Right lobe of liver (tissue), 6 donors: ENCODE measurements at regions not wholly inside any gene's neighbourhood (a gene's known extent, or its start where the extent isn't known, plus 50 kb on each side); places are given as distances from the start of the nearest gene placed in this dataset.

ENCODE experiments used
- ATAC-seq, 4 donors: fragments of 200-7000 bp; cut with Tn5 transposase; one replicate each; pipeline ENCODE4 v1.9.1; 2020; ENCODE audit warnings: mild to moderate bottlenecking in 4 of 4, moderate library complexity in 4 of 4
- DNase-seq, 3 donors: peaks; one replicate each; pipeline ENCODE4 v3.0.0-alpha.2; 2020
- H3K27ac ChIP-seq, 3 donors: fragments of 200-600 bp; one replicate each; pipeline ENCODE4 v1.8.0; 2022
- H3K27me3 ChIP-seq, 2 donors: fragments of 200-600 bp; one replicate each; pipeline ENCODE4 v1.8.0; 2022
- H3K36me3 ChIP-seq, 4 donors: fragments of 200-600 bp; sonication (generic) in 1 of 4; one replicate each; pipeline versions ENCODE4 v1.5.1 to v1.8.0; 2017 to 2022; ENCODE audit warnings: control low read depth in 1 of 4
- H3K4me1 ChIP-seq, 4 donors: fragments of 200-600 bp; sonication (generic) in 1 of 4; one replicate each; pipeline versions ENCODE4 v1.5.1 to v1.8.0; 2017 to 2022; ENCODE audit warnings: control low read depth in 1 of 4
- H3K4me3 ChIP-seq, 3 donors: fragments of 200-600 bp; one replicate each; pipeline ENCODE4 v1.8.0; 2022
- H3K9me3 ChIP-seq, 4 donors: fragments of 200-600 bp; sonication (generic) in 1 of 4; one replicate each; pipeline versions ENCODE4 v1.5.1 to v1.8.0; 2017 to 2022; ENCODE audit warnings: control low read depth in 1 of 4
- CTCF ChIP-seq, 4 donors: fragments of 200-600 bp in 3 of 4; fragments of 450-650 bp in 1 of 4; IDR thresholded peaks; one replicate each; pipeline versions ENCODE4 v1.5.1 to v1.8.0; 2016 to 2022; ENCODE audit warnings: antibody characterized with exemption in 4 of 4, mild to moderate bottlenecking in 2 of 4
- POLR2A ChIP-seq: fragments of 450-650 bp; IDR thresholded peaks from one replicate; pipeline ENCODE4 v1.6.1; 2017; ENCODE audit warnings: antibody characterized with exemption, mild to moderate bottlenecking
- WGBS: methylation state at CpG from one replicate; pipeline ENCODE4 v1.1.6; 2018; ENCODE audit warnings: low coverage, low lambda C conversion rate; ENCODE audit not compliant: insufficient coverage; ENCODE audit errors: missing lambda C conversion rate; 5-methylcytosine and 5-hydroxymethylcytosine counted together
- intact Hi-C, 2 donors: fragments of 100-400 bp; cut with DNase I; formaldehyde crosslinking; loops; one replicate each; pipeline versions ENCODE4 v1.11.2 to v1.14.1; 2022
- donor health status: DM: no; HTN: yes; CAD: no.
- donor health status: DM: no; HTN: no; CAD: no.
- donor health status: DM: no; HTN: no; CAD: no.
- donor health status: DM: no; HTN: yes; CAD: no.
- donor health status: DM: no; HTN: yes; CAD: no.

DNA sequence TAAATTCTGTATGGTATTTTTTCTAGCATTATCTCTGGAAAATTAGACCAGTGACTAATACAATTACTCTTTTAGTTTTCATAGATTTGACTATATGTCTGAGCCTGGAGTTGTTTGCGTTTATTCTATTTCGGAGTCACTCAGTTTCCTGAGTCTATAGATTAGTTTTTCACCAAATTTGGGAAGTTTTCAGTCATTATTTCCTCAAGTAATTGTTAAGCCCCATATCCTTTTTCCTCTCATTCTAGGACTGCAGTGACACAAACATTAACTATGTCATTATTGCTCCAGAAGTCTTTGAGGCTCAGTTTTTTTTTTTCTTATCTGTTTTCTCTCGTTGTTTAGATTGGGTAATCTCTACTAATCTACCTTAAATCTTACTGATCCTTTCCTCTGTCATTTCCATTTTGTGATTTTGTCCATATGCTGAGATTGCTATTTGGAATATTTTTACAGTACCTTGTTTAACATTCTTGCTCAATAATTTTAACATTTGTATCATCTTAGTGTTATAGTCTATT lies 886.2 kb downstream of the LTN1 start:
- ATAC-seq = no peak
- WGBS = 49% methylated on average over 3 of the region's 3 CpGs
- TF ChIP-seq CTCF (IDR thresholded peaks at IDR 0.05) (no peak), POLR2A (no peak)

GRCh38 chr21:28104346-28104745 lies 888.3 kb downstream of the LTN1 start:
- H3K27me3 ChIP-seq = no peaks in the 10 kb centered on the region
- no peak overlapping the region for H3K27ac ChIP-seq
- ATAC-seq = no peak
- no peak for TF ChIP-seq CTCF (IDR thresholded peaks at IDR 0.05)
- no peak for TF ChIP-seq POLR2A
- intact Hi-C loops = no loop called here
- WGBS = 64% methylated on average over 5 of the region's 5 CpGs
- H3K4me3 ChIP-seq = no peak overlapping the region
- no peaks in the 10 kb centered on the region for H3K36me3 ChIP-seq
- no peaks in the 10 kb centered on the region for H3K4me1 ChIP-seq
- H3K9me3 ChIP-seq = no peaks in the 10 kb centered on the region
- no peak for DNase-seq

More for the DNA sequence above, 886.2 kb downstream of the LTN1 start:
- no peaks in the 10 kb centered on the region for H3K4me1 ChIP-seq
- no peaks in the 10 kb centered on the region for H3K27me3 ChIP-seq
- no peaks in the 10 kb centered on the region for H3K36me3 ChIP-seq
- H3K4me3 ChIP-seq = no peak overlapping the region
- no peaks in the 10 kb centered on the region for H3K9me3 ChIP-seq
- intact Hi-C loops = no loop called here
- DNase-seq = no peak
- no peak overlapping the region for H3K27ac ChIP-seq

DNA sequence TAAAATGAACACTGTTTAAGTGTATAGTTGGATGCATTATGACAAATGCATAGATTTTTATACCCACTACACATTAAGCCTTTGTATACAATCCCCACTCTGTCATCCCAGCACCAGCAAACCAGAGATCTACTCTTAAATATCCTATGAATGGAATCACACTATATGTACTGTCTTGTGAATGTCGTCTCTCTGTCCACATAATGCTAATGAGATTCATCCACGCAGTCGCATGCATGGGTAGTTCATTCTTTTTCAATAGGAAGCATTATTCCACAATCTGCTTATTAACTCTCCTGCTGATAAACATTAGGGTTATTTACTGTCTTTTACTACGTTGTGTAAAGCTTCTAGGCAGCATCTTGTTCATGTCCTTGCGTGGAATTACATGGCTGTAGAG lies 892.3 kb downstream of the LTN1 start:
- intact Hi-C loops = no loop called here
- H3K27ac ChIP-seq = no peak overlapping the region
- ATAC-seq (no peak), DNase-seq (no peak)
- WGBS = 77% methylated on average over 5 of the region's 5 CpGs
- no peaks in the 10 kb centered on the region for H3K4me1 ChIP-seq
- H3K9me3 ChIP-seq = no peaks in the 10 kb centered on the region
- TF ChIP-seq CTCF (IDR thresholded peaks at IDR 0.05) (no peak), POLR2A (no peak)
- H3K4me3 ChIP-seq = no peak overlapping the region
- H3K27me3 ChIP-seq = no peaks in the 10 kb centered on the region
- H3K36me3 ChIP-seq = no peaks in the 10 kb centered on the region

GRCh38 chr21:28099001-28099705 lies 893.5 kb downstream of the LTN1 start:
- DNase-seq = no peak
- H3K4me1 ChIP-seq = no peaks in the 10 kb centered on the region
- no peaks in the 10 kb centered on the region for H3K9me3 ChIP-seq
- no peaks in the 10 kb centered on the region for H3K36me3 ChIP-seq
- ATAC-seq = peak; percentile 54 to 71 (median 58)
- H3K4me3 ChIP-seq = no peak overlapping the region
- no peaks in the 10 kb centered on the region for H3K27me3 ChIP-seq
- TF ChIP-seq POLR2A (no peak), CTCF (IDR thresholded peaks at IDR 0.05) (no peak)
- no peak overlapping the region for H3K27ac ChIP-seq
- intact Hi-C loops = no loop called here
- WGBS = 25% methylated on average over 6 of the region's 6 CpGs
